ENCODE measurements at regions not wholly inside any gene's neighbourhood (a gene's known extent, or its start where the extent isn't known, plus 50 kb on each side); places are given as distances from the start of the nearest gene placed in this dataset.

- CTCF ChIA-PET, result interaction anchor here (1.5 kb wide), 1 partner anchor 27 kb away, joined by 8 read pairs; no protein-coding TSS in a partner anchor
- Histone ChIP-seq H3K27ac (ENCODE audit: low read depth in 2 of 2, low read length in 1 of 2) (no peak overlapping the region), H3K9ac (no peak overlapping the region)
Measured at GRCh38 chr3:71902258-71903111, 117.5 kb upstream of the PROK2 start.

More at GRCh38 chr3:71902258-71903111, 117.5 kb upstream of the PROK2 start:
- no peak for TF ChIP-seq GATA2 (CRISPR knock-in tag; IDR thresholded peaks at IDR 0.05)
- TF ChIP-seq RXRA (IDR thresholded peaks at IDR 0.05; ENCODE audit: borderline replicate concordance, low read depth), result no peak
- no peak for TF ChIP-seq TAF1 (IDR thresholded peaks at IDR 0.05; ENCODE audit: borderline replicate concordance, low read depth, low read length)
- TF ChIP-seq CTCF (IDR thresholded peaks at IDR 0.05), result no peak
- no peak for TF ChIP-seq TEAD4 (IDR thresholded peaks at IDR 0.05; ENCODE audit: borderline replicate concordance, insufficient read depth)
- no peak for TF ChIP-seq EP300 (IDR thresholded peaks at IDR 0.05; ENCODE audit: borderline replicate concordance in 1 of 2, low read depth in 1 of 2, low read length in 1 of 2)
- no peak for TF ChIP-seq MXI1 (IDR thresholded peaks at IDR 0.05; ENCODE audit: low read depth, low read length)
- TF ChIP-seq POLR2AphosphoS5 (IDR thresholded peaks at IDR 0.05; ENCODE audit: low read depth, low read length), result no peak
- no peak for TF ChIP-seq SIN3A (IDR thresholded peaks at IDR 0.05; ENCODE audit: borderline replicate concordance, low read depth, low read length)
- TF ChIP-seq CHD2 (IDR thresholded peaks at IDR 0.05; ENCODE audit: low read length, partially characterized antibody), result no peak
- TF ChIP-seq, protein P1, sequence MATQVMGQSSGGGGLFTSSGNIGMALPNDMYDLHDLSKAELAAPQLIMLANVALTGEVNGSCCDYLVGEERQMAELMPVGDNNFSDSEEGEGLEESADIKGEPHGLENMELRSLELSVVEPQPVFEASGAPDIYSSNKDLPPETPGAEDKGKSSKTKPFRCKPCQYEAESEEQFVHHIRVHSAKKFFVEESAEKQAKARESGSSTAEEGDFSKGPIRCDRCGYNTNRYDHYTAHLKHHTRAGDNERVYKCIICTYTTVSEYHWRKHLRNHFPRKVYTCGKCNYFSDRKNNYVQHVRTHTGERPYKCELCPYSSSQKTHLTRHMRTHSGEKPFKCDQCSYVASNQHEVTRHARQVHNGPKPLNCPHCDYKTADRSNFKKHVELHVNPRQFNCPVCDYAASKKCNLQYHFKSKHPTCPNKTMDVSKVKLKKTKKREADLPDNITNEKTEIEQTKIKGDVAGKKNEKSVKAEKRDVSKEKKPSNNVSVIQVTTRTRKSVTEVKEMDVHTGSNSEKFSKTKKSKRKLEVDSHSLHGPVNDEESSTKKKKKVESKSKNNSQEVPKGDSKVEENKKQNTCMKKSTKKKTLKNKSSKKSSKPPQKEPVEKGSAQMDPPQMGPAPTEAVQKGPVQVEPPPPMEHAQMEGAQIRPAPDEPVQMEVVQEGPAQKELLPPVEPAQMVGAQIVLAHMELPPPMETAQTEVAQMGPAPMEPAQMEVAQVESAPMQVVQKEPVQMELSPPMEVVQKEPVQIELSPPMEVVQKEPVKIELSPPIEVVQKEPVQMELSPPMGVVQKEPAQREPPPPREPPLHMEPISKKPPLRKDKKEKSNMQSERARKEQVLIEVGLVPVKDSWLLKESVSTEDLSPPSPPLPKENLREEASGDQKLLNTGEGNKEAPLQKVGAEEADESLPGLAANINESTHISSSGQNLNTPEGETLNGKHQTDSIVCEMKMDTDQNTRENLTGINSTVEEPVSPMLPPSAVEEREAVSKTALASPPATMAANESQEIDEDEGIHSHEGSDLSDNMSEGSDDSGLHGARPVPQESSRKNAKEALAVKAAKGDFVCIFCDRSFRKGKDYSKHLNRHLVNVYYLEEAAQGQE (IDR thresholded peaks at IDR 0.05; ENCODE audit: low read depth, low read length), result no peak
- TF ChIP-seq NFIC (IDR thresholded peaks at IDR 0.05; ENCODE audit: borderline replicate concordance), result no peak
- TF ChIP-seq RAD21 (IDR thresholded peaks at IDR 0.05; ENCODE audit: low read length), result no peak
- TF ChIP-seq, protein P2, sequence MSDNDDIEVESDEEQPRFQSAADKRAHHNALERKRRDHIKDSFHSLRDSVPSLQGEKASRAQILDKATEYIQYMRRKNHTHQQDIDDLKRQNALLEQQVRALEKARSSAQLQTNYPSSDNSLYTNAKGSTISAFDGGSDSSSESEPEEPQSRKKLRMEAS (IDR thresholded peaks at IDR 0.05; ENCODE audit: low read depth), result no peak
- TF ChIP-seq MEF2A (IDR thresholded peaks at IDR 0.05; ENCODE audit: borderline replicate concordance, low read depth), result no peak
- no peak for TF ChIP-seq PBX3 (IDR thresholded peaks at IDR 0.05)
- no peak for TF ChIP-seq TCF12 (IDR thresholded peaks at IDR 0.05)
- no peaks in the 10 kb centered on the region for H3K27me3 ChIP-seq (ENCODE audit: insufficient read depth)
- DNase-seq, result no peak
- H3K9me2 ChIP-seq, result no peaks in the 10 kb centered on the region
- no peaks in the 10 kb centered on the region for H3K9me3 ChIP-seq
- no peak overlapping the region for H2AFZ ChIP-seq (ENCODE audit: low read depth)
- H3K4me1 ChIP-seq (ENCODE audit: control insufficient read depth in 1 of 2, insufficient read depth in 2 of 2, low read depth in 1 of 2, low read length in 1 of 2), result peaks cover 0 to 5% of the 10 kb centered on the region in 2 experiments; a peak in 1 of 4 replicates
- no peak overlapping the region for H3K4me3 ChIP-seq (ENCODE audit: low read depth in 2 of 2, low read length in 1 of 2)
- WGBS (ENCODE audit: low lambda C conversion rate), result 52% methylated on average over 4 of the region's 4 CpGs
- H4K20me1 ChIP-seq (ENCODE audit: insufficient read depth), result no peaks in the 10 kb centered on the region
- H3K4me2 ChIP-seq, result no peak overlapping the region
- H3K36me3 ChIP-seq (replicated peaks in 1 of 2; ENCODE audit: control insufficient read depth in 1 of 2, insufficient read depth in 2 of 2, low read length in 1 of 2), result no peaks in the 10 kb centered on the region
- H3F3A ChIP-seq (replicated peaks; ENCODE audit: insufficient read depth), result no peaks in the 10 kb centered on the region
- H3K79me2 ChIP-seq (ENCODE audit: insufficient read depth), result no peaks in the 10 kb centered on the region
- POLR2A ChIA-PET, result no interaction called here
